ENCODE measurements at regions not wholly inside any gene's neighbourhood (a gene's known extent, or its start where the extent isn't known, plus 50 kb on each side); places are given as distances from the start of the nearest gene placed in this dataset. TPM values are rescaled to one million over a fixed set of nuclear protein-coding genes. Genes with fewer than 3 reads are reported as not detected.
A peak's percentile ranks its signal among the peaks of the same experiment; 100 is the strongest.

GRCh38 chr13:21316376-21316775 lies 139.9 kb downstream of the MRPL57 start:
- no peak for DNase-seq (ENCODE audit: extremely low spot score)
- no peaks in the 10 kb centered on the region for H3K4me1 ChIP-seq (ENCODE audit: insufficient read depth)
- H3K4me3 ChIP-seq (ENCODE audit: low read depth, low read length), result no peak overlapping the region
- H3K36me3 ChIP-seq (ENCODE audit: insufficient read depth), result no peaks in the 10 kb centered on the region
- no peak overlapping the region for H3K27ac ChIP-seq (ENCODE audit: low read depth)

GRCh38 chr13:21318891-21319532 lies 140.1 kb downstream of the ZDHHC20 start:
- Histone ChIP-seq H3K36me3 (ENCODE audit: insufficient read depth) (no peaks in the 10 kb centered on the region), H3K4me1 (ENCODE audit: insufficient read depth) (no peaks in the 10 kb centered on the region), H3K4me3 (ENCODE audit: low read depth, low read length) (peak overlapping the region; percentile 7), H3K27ac (ENCODE audit: low read depth) (no peak overlapping the region)
- DNase-seq (ENCODE audit: extremely low spot score), result no peak
- 46% methylated on average over 50 of the region's 50 CpGs for WGBS

GRCh38 chr13:21319869-21320641 lies 139.0 kb downstream of the ZDHHC20 start:
- WGBS, result 98% methylated on average over 40 of the region's 40 CpGs
- no peaks in the 10 kb centered on the region for H3K36me3 ChIP-seq (ENCODE audit: insufficient read depth)
- no peak overlapping the region for H3K4me3 ChIP-seq (ENCODE audit: low read depth, low read length)
- no peaks in the 10 kb centered on the region for H3K4me1 ChIP-seq (ENCODE audit: insufficient read depth)
- H3K27ac ChIP-seq (ENCODE audit: low read depth), result no peak overlapping the region
- no peak for DNase-seq (ENCODE audit: extremely low spot score)

GRCh38 chr13:21320642-21321034 lies 138.5 kb downstream of the ZDHHC20 start:
- WGBS, result 88% methylated on average over 8 of the region's 8 CpGs
- no peak overlapping the region for H3K4me3 ChIP-seq (ENCODE audit: low read depth, low read length)
- no peaks in the 10 kb centered on the region for H3K36me3 ChIP-seq (ENCODE audit: insufficient read depth)
- DNase-seq (ENCODE audit: extremely low spot score), result no peak
- no peak overlapping the region for H3K27ac ChIP-seq (ENCODE audit: low read depth)
- H3K4me1 ChIP-seq (ENCODE audit: insufficient read depth), result no peaks in the 10 kb centered on the region

- no peak overlapping the region for H3K4me3 ChIP-seq (ENCODE audit: low read depth, low read length)
- no peaks in the 10 kb centered on the region for H3K36me3 ChIP-seq (ENCODE audit: insufficient read depth)
- no peak for DNase-seq (ENCODE audit: extremely low spot score)
- WGBS, result 58% methylated on average over 7 of the region's 7 CpGs
- H3K4me1 ChIP-seq (ENCODE audit: insufficient read depth), result peaks cover 2% of the 10 kb centered on the region
- H3K27ac ChIP-seq (ENCODE audit: low read depth), result no peak overlapping the region
These were observed 137.8 kb downstream of the ZDHHC20 start for GRCh38 chr13:21321269-21321668.

- Histone ChIP-seq H3K4me1 (ENCODE audit: insufficient read depth) (peaks cover 2% of the 10 kb centered on the region), H3K36me3 (ENCODE audit: insufficient read depth) (no peaks in the 10 kb centered on the region), H3K4me3 (ENCODE audit: low read depth, low read length) (no peak overlapping the region), H3K27ac (ENCODE audit: low read depth) (no peak overlapping the region)
- DNase-seq (ENCODE audit: extremely low spot score), result no peak
- WGBS, result 65% methylated on average over 11 of the region's 11 CpGs
These were observed 136.7 kb downstream of the ZDHHC20 start for GRCh38 chr13:21322327-21322965.

Small RNA genes lying in the stretch of these regions (small RNA-seq; reads per million reads assigned to genes)
- gene AL158032.2, result not detected

All from urinary bladder (tissue), 4 donors.